ENCODE measurements at regions not wholly inside any gene's neighbourhood (a gene's known extent, or its start where the extent isn't known, plus 50 kb on each side); places are given as distances from the start of the nearest gene placed in this dataset.

DNA sequence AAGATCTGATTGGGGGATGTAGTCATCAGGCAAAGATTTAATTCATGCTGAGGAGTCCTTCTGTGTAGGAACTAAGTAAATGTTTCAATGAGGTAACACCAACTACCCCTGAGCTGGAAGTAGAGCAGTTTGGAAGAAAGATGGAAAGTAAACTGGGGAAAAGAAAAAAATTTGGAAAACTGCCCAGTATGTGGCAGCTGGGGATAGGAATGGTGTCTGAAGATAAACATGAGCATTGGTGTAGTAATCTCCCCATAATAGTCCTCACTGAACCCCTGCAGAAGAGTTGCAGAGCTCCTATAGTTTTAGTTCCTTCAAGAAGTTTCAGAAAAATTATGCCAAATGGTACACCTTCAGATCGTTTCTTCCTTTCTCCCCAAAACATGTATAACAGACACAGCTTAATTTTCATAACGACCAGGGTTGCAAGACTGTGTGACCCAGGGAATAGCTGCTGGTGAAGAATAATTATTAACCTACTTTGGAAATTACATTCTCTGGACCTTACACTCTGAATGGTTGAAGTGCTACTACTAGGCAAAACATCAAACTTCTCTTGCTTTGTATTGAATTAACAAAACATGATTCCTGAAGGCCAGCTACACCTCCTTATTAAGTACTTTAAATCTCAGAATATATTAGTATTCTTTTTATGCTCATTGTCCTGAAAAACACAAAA, 446.4 kb upstream of the NRG3 start (continued):
- TF ChIP-seq ATF2 (IDR thresholded peaks at IDR 0.05; ENCODE audit: low read length) (no peak), STAT3 (IDR thresholded peaks at IDR 0.05; ENCODE audit: low read depth, low read length) (no peak), ZNF384 (IDR thresholded peaks at IDR 0.05; ENCODE audit: borderline replicate concordance, low read depth, low read length) (no peak), EZH2 (IDR thresholded peaks at IDR 0.05; ENCODE audit: borderline replicate concordance, control insufficient read depth, low read depth, low read length) (no peak)

DNA sequence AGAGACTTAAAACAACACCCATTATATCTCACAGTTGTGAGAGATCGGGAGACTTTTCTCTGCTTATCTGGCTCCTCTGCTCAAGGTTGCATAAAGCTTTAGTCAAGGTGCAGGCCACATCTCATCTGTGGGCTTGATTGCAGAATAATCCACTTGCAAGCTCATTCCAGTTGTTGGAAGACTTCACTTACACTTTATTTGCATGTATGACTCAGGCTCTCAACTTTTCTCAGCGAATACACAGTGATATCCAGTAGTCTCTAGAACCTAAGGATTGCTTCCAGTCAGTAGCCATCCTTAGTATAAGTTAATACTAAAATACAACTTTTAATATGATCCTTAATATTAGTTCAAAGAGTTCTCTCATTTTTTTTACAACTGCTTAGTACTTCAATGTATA, 435.5 kb upstream of the NRG3 start:
- Histone ChIP-seq H3K27me3 (replicated peaks in 1 of 2; ENCODE audit: control insufficient read depth in 2 of 2, insufficient read depth in 2 of 2, low read length in 1 of 2) (no peaks in the 10 kb centered on the region), H2AFZ (ENCODE audit: control insufficient read depth, low read depth, low read length) (no peak overlapping the region), H3K4me3 (no peak overlapping the region), H3K9ac (ENCODE audit: control insufficient read depth, insufficient read depth, low read length) (no peak overlapping the region), H3K36me3 (ENCODE audit: control insufficient read depth in 2 of 2, insufficient read depth in 2 of 2, low read length in 1 of 2) (no peaks in the 10 kb centered on the region), H3K27ac (ENCODE audit: control insufficient read depth, insufficient read depth) (no peak overlapping the region), H3K79me2 (ENCODE audit: control insufficient read depth, insufficient read depth, low read length) (no peaks in the 10 kb centered on the region), H3K4me1 (ENCODE audit: control insufficient read depth, insufficient read depth, low read length) (no peaks in the 10 kb centered on the region), H3K4me2 (ENCODE audit: control insufficient read depth, insufficient read depth) (no peak overlapping the region), H4K20me1 (ENCODE audit: control insufficient read depth, insufficient read depth) (no peaks in the 10 kb centered on the region), H3K9me3 (replicated peaks; ENCODE audit: control insufficient read depth, insufficient read depth, low read length) (no peaks in the 10 kb centered on the region)
- ChIA-PET RAD21 (ENCODE audit: unreplicated experiment) (no interaction called here), SMC1A (ENCODE audit: uncharacterized antibody, unreplicated experiment) (interaction anchor here (1.0 kb wide), 1 partner anchor 18 kb away, joined by 3 read pairs; no protein-coding TSS in a partner anchor), POLR2A (no interaction called here), CTCF (no interaction called here)
- DNase-seq (ENCODE audit: low read depth, low spot score) (no peak), FAIRE-seq (no peak), ATAC-seq (no peak)
- WGBS (ENCODE audit: insufficient coverage, insufficient replicate concordance, low lambda C conversion rate, missing lambda C conversion rate) = 28% methylated on average over 2 of the region's 2 CpGs
- intact Hi-C loops (cut with micrococcal nuclease; ENCODE audit: unreplicated experiment) = no loop called here
- BruUV-seq (replicated peaks) = no TSS peak
- in situ Hi-C loops (cut with MboI) = no loop called here
- TF ChIP-seq, protein P1, sequence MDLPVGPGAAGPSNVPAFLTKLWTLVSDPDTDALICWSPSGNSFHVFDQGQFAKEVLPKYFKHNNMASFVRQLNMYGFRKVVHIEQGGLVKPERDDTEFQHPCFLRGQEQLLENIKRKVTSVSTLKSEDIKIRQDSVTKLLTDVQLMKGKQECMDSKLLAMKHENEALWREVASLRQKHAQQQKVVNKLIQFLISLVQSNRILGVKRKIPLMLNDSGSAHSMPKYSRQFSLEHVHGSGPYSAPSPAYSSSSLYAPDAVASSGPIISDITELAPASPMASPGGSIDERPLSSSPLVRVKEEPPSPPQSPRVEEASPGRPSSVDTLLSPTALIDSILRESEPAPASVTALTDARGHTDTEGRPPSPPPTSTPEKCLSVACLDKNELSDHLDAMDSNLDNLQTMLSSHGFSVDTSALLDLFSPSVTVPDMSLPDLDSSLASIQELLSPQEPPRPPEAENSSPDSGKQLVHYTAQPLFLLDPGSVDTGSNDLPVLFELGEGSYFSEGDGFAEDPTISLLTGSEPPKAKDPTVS (IDR thresholded peaks at IDR 0.05; ENCODE audit: low read depth, low read length) = no peak
- TF ChIP-seq, protein P2, sequence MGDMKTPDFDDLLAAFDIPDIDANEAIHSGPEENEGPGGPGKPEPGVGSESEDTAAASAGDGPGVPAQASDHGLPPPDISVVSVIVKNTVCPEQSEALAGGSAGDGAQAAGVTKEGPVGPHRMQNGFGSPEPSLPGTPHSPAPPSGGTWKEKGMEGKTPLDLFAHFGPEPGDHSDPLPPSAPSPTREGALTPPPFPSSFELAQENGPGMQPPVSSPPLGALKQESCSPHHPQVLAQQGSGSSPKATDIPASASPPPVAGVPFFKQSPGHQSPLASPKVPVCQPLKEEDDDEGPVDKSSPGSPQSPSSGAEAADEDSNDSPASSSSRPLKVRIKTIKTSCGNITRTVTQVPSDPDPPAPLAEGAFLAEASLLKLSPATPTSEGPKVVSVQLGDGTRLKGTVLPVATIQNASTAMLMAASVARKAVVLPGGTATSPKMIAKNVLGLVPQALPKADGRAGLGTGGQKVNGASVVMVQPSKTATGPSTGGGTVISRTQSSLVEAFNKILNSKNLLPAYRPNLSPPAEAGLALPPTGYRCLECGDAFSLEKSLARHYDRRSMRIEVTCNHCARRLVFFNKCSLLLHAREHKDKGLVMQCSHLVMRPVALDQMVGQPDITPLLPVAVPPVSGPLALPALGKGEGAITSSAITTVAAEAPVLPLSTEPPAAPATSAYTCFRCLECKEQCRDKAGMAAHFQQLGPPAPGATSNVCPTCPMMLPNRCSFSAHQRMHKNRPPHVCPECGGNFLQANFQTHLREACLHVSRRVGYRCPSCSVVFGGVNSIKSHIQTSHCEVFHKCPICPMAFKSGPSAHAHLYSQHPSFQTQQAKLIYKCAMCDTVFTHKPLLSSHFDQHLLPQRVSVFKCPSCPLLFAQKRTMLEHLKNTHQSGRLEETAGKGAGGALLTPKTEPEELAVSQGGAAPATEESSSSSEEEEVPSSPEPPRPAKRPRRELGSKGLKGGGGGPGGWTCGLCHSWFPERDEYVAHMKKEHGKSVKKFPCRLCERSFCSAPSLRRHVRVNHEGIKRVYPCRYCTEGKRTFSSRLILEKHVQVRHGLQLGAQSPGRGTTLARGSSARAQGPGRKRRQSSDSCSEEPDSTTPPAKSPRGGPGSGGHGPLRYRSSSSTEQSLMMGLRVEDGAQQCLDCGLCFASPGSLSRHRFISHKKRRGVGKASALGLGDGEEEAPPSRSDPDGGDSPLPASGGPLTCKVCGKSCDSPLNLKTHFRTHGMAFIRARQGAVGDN (IDR thresholded peaks at IDR 0.05) = no peak
- TF ChIP-seq CEBPZ (IDR thresholded peaks at IDR 0.05; ENCODE audit: low read depth, low read length) = no peak
- no peak for TF ChIP-seq ATF7 (IDR thresholded peaks at IDR 0.05; ENCODE audit: low read depth)
- TF ChIP-seq BRCA1 (IDR thresholded peaks at IDR 0.05; ENCODE audit: low read depth, low read length) = no peak
